ENCODE measurements at regions not wholly inside any gene's neighbourhood (a gene's known extent, or its start where the extent isn't known, plus 50 kb on each side); places are given as distances from the start of the nearest gene placed in this dataset.

DNA sequence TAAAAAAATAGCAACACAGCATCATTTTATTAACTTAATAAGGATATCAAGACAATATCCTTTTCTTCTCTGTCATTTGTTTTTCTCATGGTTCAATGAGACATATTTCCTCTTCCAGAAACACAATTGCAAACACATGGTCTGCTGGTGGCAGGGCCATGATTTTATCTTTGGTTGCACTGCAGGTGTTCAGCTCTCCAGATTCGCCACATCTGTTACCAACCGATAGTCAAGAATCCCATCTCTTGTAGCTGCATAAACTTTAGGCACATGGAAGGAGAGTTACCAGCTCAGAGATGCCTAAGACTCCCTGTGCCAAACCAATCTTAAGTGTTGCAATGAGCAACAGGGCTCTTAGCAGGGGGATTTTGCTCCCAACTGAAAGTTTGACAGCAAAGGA is 1303.2 kb upstream of the CELF4 start:
- TF ChIP-seq, protein P1, sequence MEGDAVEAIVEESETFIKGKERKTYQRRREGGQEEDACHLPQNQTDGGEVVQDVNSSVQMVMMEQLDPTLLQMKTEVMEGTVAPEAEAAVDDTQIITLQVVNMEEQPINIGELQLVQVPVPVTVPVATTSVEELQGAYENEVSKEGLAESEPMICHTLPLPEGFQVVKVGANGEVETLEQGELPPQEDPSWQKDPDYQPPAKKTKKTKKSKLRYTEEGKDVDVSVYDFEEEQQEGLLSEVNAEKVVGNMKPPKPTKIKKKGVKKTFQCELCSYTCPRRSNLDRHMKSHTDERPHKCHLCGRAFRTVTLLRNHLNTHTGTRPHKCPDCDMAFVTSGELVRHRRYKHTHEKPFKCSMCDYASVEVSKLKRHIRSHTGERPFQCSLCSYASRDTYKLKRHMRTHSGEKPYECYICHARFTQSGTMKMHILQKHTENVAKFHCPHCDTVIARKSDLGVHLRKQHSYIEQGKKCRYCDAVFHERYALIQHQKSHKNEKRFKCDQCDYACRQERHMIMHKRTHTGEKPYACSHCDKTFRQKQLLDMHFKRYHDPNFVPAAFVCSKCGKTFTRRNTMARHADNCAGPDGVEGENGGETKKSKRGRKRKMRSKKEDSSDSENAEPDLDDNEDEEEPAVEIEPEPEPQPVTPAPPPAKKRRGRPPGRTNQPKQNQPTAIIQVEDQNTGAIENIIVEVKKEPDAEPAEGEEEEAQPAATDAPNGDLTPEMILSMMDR (IDR thresholded peaks at IDR 0.05 in 8 of 11, conservative IDR thresholded peaks at IDR 0.05 in 3 of 11) = no peak
- TF ChIP-seq POLR2AphosphoS5 (IDR thresholded peaks at IDR 0.05) = no peak
